ENCODE measurements at regions not wholly inside any gene's neighbourhood (a gene's known extent, or its start where the extent isn't known, plus 50 kb on each side); places are given as distances from the start of the nearest gene placed in this dataset.

DNA sequence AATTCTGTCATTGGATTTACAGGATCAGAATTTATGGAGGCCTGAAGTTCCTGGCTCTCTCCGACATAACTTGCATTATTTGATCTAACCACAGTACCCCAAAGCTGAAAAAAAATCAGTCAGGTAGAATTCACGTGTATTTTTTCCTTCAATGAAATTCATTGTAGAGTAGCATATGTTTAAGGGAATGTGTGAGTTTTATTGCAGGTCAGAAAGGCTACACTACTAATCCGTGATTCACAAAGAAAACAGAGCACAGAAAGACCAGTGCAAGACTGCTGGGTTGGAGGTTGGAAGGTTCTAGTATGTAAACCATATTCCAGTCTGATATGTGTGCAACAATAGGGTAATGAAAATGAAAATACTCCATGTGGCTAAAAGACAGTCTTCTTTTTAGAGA, 247.0 kb upstream of the FERD3L start:
- H3K36me3 ChIP-seq (replicated peaks in 1 of 2), result no peaks in the 10 kb centered on the region
- no peak for TF ChIP-seq POLR2A (IDR thresholded peaks at IDR 0.05)
- TF ChIP-seq, protein P1, sequence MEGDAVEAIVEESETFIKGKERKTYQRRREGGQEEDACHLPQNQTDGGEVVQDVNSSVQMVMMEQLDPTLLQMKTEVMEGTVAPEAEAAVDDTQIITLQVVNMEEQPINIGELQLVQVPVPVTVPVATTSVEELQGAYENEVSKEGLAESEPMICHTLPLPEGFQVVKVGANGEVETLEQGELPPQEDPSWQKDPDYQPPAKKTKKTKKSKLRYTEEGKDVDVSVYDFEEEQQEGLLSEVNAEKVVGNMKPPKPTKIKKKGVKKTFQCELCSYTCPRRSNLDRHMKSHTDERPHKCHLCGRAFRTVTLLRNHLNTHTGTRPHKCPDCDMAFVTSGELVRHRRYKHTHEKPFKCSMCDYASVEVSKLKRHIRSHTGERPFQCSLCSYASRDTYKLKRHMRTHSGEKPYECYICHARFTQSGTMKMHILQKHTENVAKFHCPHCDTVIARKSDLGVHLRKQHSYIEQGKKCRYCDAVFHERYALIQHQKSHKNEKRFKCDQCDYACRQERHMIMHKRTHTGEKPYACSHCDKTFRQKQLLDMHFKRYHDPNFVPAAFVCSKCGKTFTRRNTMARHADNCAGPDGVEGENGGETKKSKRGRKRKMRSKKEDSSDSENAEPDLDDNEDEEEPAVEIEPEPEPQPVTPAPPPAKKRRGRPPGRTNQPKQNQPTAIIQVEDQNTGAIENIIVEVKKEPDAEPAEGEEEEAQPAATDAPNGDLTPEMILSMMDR (IDR thresholded peaks at IDR 0.05), result no peak
- no peaks in the 10 kb centered on the region for H3K27me3 ChIP-seq
- 68 to 79% (median 74%) methylated on average over 3 of the region's 3 CpGs for WGBS, 4 donors
- H3K9me3 ChIP-seq (replicated peaks in 1 of 3), result no peaks in the 10 kb centered on the region
- DNase-seq, result no peak
- H3K4me3 ChIP-seq, result no peak overlapping the region
- no peak overlapping the region for H3K27ac ChIP-seq
- intact Hi-C loops (cut with DNase I), result no loop called here
- no peaks in the 10 kb centered on the region for H3K4me1 ChIP-seq (replicated peaks in 1 of 2)

DNA sequence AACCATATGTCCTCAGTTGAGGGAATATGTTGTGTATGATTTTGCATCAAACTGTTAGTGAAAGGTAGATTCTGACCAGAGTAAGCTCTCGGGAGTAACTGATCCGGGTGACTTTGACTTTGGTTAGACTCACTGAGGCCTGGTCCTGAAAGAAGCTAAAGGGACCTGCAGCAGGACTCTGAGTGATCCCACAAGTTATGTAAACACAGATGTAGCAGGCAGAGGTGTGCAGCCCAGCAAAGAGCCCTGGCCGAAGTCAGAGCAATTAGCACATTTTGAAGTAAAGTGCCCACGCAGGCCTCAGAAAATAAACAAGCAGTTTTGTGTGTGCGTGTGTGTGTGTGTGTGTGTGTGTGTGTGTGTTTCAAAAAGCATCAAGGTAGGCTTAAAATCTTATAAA, 245.6 kb upstream of the FERD3L start:
- WGBS, 4 donors, result 56 to 65% (median 62%) methylated on average over 5 of the region's 5 CpGs
- Histone ChIP-seq H3K27me3 (no peaks in the 10 kb centered on the region), H3K4me1 (replicated peaks in 1 of 2) (no peaks in the 10 kb centered on the region), H3K9me3 (replicated peaks in 1 of 3) (no peaks in the 10 kb centered on the region), H3K36me3 (replicated peaks in 1 of 2) (no peaks in the 10 kb centered on the region), H3K4me3 (no peak overlapping the region), H3K27ac (no peak overlapping the region)
- intact Hi-C loops (cut with DNase I), result no loop called here
- no peak for DNase-seq
- TF ChIP-seq, protein P1 (IDR thresholded peaks at IDR 0.05), result no peak
- TF ChIP-seq POLR2A (IDR thresholded peaks at IDR 0.05), result no peak

DNA sequence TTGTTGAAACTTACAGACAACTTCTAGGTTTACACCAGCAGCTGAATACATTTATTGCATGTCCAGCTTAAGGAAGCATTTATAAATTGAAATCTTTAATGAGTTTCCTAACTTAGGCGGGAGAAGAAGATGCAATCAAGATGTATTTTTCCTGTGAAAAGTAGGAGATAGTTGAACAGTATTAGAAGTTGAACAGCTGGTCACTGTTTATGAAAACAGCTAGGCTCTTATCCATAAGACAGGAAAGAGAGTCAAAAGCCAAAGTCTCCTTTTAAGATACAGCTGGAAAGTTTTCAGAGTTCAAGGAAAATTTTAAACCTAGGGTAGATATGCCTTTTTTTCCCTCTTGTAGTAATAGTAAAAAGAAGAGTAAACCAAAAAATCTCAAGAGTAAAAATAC, 236.1 kb upstream of the FERD3L start:
- no peaks in the 10 kb centered on the region for H3K36me3 ChIP-seq (replicated peaks in 1 of 2)
- DNase-seq, result no peak
- WGBS, 4 donors, result 79 to 93% (median 83%) methylated on average over 1 of the region's 1 CpG
- peaks cover 0 to 7% of the 10 kb centered on the region in 2 donors for H3K4me1 ChIP-seq (replicated peaks in 1 of 2)
- no peak for TF ChIP-seq POLR2A (IDR thresholded peaks at IDR 0.05)
- TF ChIP-seq, protein P1 (IDR thresholded peaks at IDR 0.05), result no peak
- H3K27ac ChIP-seq, result no peak overlapping the region
- peaks cover 2% of the 10 kb centered on the region for H3K27me3 ChIP-seq
- intact Hi-C loops (cut with DNase I), result no loop called here
- H3K4me3 ChIP-seq, result no peak overlapping the region
- no peaks in the 10 kb centered on the region for H3K9me3 ChIP-seq (replicated peaks in 1 of 3)

GRCh38 chr7:19378345-19378714, 233.1 kb upstream of the FERD3L start:
- Histone ChIP-seq H3K36me3 (replicated peaks in 1 of 2) (no peaks in the 10 kb centered on the region), H3K9me3 (replicated peaks in 1 of 3) (no peaks in the 10 kb centered on the region), H3K27ac (no peak overlapping the region), H3K27me3 (peaks cover 2% of the 10 kb centered on the region), H3K4me3 (no peak overlapping the region), H3K4me1 (replicated peaks in 1 of 2) (peaks cover 0 to 8% of the 10 kb centered on the region in 2 donors)
- TF ChIP-seq POLR2A (IDR thresholded peaks at IDR 0.05), result no peak
- TF ChIP-seq, protein P1 (IDR thresholded peaks at IDR 0.05), result no peak
- DNase-seq, result no peak
- intact Hi-C loops (cut with DNase I), result no loop called here
- 70 to 86% (median 79%) methylated on average over 2 of the region's 2 CpGs for WGBS, 4 donors
